H1 (cell line): ENCODE measurements at regions not wholly inside any gene's neighbourhood (a gene's known extent, or its start where the extent isn't known, plus 50 kb on each side); places are given as distances from the start of the nearest gene placed in this dataset.

Source experiments
- CTCF ChIP-seq, 3 experiments: IDR thresholded peaks; 1 replicate in 2 of 3; 2 replicates in 1 of 3; pipeline versions ENCODE4 v1.5.1 to v1.6.1; 2011; ENCODE audit warnings: low read length in 3 of 3, mild to moderate bottlenecking in 3 of 3, inconsistent platforms in 2 of 3, low read depth in 1 of 3, moderate library complexity in 1 of 3; ENCODE audit not compliant: insufficient read depth in 1 of 3; ENCODE audit errors: control extremely low read depth in 1 of 3
- EZH2 ChIP-seq: fragments of 200-600 bp; sonication (generic); IDR thresholded peaks from 2 replicates; pipeline ENCODE4 v1.7.1; 2012; ENCODE audit warnings: low read depth, mild to moderate bottlenecking, moderate library complexity, low read length, inconsistent platforms; ENCODE audit not compliant: severe bottlenecking
- GTF2F1 ChIP-seq: IDR thresholded peaks from 2 replicates; pipeline ENCODE4 v1.6.1; 2012; ENCODE audit warnings: low read depth, low read length, improper control_type of control experiment, borderline replicate concordance
- KDM1A ChIP-seq: fragments of 200-600, 300-600 bp; sonication (generic); IDR thresholded peaks from 2 replicates; pipeline ENCODE4 v1.7.1; 2016; ENCODE audit warnings: mild to moderate bottlenecking, low read length, borderline replicate concordance
- MAX ChIP-seq: IDR thresholded peaks from 2 replicates; pipeline ENCODE4 v1.6.1; 2012; ENCODE audit warnings: inconsistent platforms
- POLR2A ChIP-seq, 2 experiments: IDR thresholded peaks; 1 replicate in 1 of 2; 2 replicates in 1 of 2; pipeline ENCODE4 v1.6.1; 2011; ENCODE audit warnings: low read depth in 2 of 2, low read length in 2 of 2, mild to moderate bottlenecking in 2 of 2; ENCODE audit errors: control extremely low read depth in 1 of 2
- POLR2AphosphoS5 ChIP-seq: IDR thresholded peaks from 2 replicates; pipeline ENCODE4 v1.6.1; 2011; ENCODE audit warnings: low read depth, low read length
- RAD21 ChIP-seq, 2 experiments: IDR thresholded peaks in 1 of 2; conservative IDR thresholded peaks in 1 of 2; 2 replicates each; pipeline ENCODE4 v1.6.1; 2011; ENCODE audit warnings: low read depth in 2 of 2, low read length in 2 of 2, improper control_type of control experiment in 1 of 2, inconsistent platforms in 1 of 2, mild to moderate bottlenecking in 1 of 2, moderate library complexity in 1 of 2
- RFX5 ChIP-seq: IDR thresholded peaks from 2 replicates; pipeline ENCODE4 v1.6.1; 2011; ENCODE audit warnings: low read depth, low read length, improper control_type of control experiment, borderline replicate concordance
- RXRA ChIP-seq: IDR thresholded peaks from 2 replicates; pipeline ENCODE4 v1.6.1; 2011; ENCODE audit warnings: low read depth, mild to moderate bottlenecking, low read length, moderate library complexity; ENCODE audit not compliant: insufficient read depth
- SIRT6 ChIP-seq: IDR thresholded peaks from one replicate; pipeline ENCODE4 v1.7.1; 2012; ENCODE audit warnings: low read length, inconsistent platforms
- SP2 ChIP-seq: IDR thresholded peaks from 2 replicates; pipeline ENCODE4 v1.6.1; 2012; ENCODE audit warnings: mild to moderate bottlenecking, low read length, inconsistent platforms
- ZNF274 ChIP-seq: IDR thresholded peaks from 2 replicates; pipeline ENCODE4 v1.7.0; 2012; ENCODE audit warnings: low read length, borderline replicate concordance; ENCODE audit errors: extremely low read depth

GRCh38 chr18:45384962-45385315 lies 230.3 kb upstream of the SLC14A2 start:
- TF ChIP-seq EZH2, result no peak
- no peak for TF ChIP-seq ZNF274
- TF ChIP-seq KDM1A, result no peak
- no peak for TF ChIP-seq RFX5
- TF ChIP-seq RAD21 (IDR thresholded peaks at IDR 0.05 in 1 of 2, conservative IDR thresholded peaks at IDR 0.05 in 1 of 2; ENCODE audit: low read depth in 2 of 2, low read length in 2 of 2), result no peak
- no peak for TF ChIP-seq RXRA
- TF ChIP-seq MAX, result no peak
- no peak for TF ChIP-seq CTCF (IDR thresholded peaks at IDR 0.05; ENCODE audit: control extremely low read depth in 1 of 3, insufficient read depth in 1 of 3, low read depth in 1 of 3, low read length in 3 of 3)
- TF ChIP-seq POLR2A (IDR thresholded peaks at IDR 0.05; ENCODE audit: control extremely low read depth in 1 of 2, low read depth in 2 of 2, low read length in 2 of 2), result no peak
- TF ChIP-seq POLR2AphosphoS5, result no peak
- TF ChIP-seq SIRT6, result no peak
- no peak for TF ChIP-seq GTF2F1
- TF ChIP-seq SP2, result no peak
